ENCODE measurements at regions not wholly inside any gene's neighbourhood (a gene's known extent, or its start where the extent isn't known, plus 50 kb on each side); places are given as distances from the start of the nearest gene placed in this dataset.

DNA sequence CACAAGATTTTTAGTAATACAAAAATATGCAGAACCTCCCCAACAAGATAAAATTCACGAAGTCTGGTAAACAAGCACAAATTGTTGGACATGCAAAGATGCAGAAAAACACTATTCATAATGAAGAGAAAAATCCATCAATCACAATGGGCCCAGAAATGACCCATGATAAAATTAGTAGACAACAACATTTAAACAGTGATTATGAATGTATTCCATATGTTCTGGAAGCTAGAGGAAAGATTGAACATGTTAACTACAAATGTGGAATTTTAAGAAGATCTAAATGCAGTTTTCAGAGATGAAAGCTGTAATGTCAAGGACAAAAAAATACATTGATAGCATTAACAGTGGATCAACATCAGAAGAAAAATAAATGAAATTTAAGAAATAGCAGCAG, 243.3 kb upstream of the LINC00305 start:
- TF ChIP-seq, protein P1, sequence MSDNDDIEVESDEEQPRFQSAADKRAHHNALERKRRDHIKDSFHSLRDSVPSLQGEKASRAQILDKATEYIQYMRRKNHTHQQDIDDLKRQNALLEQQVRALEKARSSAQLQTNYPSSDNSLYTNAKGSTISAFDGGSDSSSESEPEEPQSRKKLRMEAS (IDR thresholded peaks at IDR 0.05; ENCODE audit: low read depth, low read length), result no peak
- TF ChIP-seq, protein P2, sequence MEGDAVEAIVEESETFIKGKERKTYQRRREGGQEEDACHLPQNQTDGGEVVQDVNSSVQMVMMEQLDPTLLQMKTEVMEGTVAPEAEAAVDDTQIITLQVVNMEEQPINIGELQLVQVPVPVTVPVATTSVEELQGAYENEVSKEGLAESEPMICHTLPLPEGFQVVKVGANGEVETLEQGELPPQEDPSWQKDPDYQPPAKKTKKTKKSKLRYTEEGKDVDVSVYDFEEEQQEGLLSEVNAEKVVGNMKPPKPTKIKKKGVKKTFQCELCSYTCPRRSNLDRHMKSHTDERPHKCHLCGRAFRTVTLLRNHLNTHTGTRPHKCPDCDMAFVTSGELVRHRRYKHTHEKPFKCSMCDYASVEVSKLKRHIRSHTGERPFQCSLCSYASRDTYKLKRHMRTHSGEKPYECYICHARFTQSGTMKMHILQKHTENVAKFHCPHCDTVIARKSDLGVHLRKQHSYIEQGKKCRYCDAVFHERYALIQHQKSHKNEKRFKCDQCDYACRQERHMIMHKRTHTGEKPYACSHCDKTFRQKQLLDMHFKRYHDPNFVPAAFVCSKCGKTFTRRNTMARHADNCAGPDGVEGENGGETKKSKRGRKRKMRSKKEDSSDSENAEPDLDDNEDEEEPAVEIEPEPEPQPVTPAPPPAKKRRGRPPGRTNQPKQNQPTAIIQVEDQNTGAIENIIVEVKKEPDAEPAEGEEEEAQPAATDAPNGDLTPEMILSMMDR (IDR thresholded peaks at IDR 0.05; ENCODE audit: low read depth, low read length), result no peak
- TF ChIP-seq POLR2A (IDR thresholded peaks at IDR 0.05; ENCODE audit: extremely low read depth, insufficient read length), result no peak
